A673 (cell line): ENCODE measurements at regions not wholly inside any gene's neighbourhood (a gene's known extent, or its start where the extent isn't known, plus 50 kb on each side); places are given as distances from the start of the nearest gene placed in this dataset.

Experiments used
- EZH2 ChIP-seq: fragments of 200-600 bp; sonication (generic); IDR thresholded peaks from 2 replicates; pipeline ENCODE4 v1.6.1; 2017; ENCODE audit warnings: borderline replicate concordance, low read depth, mild to moderate bottlenecking, mixed read lengths, antibody characterized with exemption, low read length; ENCODE audit not compliant: poor library complexity, severe bottlenecking
- TF ChIP-seq, protein P1 (sequence below): fragments of 300-800, 200-600 bp; sonication (generic); conservative IDR thresholded peaks from 2 replicates; pipeline ENCODE4 v1.5.1; 2017; ENCODE audit warnings: low read depth, mild to moderate bottlenecking, antibody characterized with exemption, low read length, moderate library complexity, mixed read lengths

DNA sequence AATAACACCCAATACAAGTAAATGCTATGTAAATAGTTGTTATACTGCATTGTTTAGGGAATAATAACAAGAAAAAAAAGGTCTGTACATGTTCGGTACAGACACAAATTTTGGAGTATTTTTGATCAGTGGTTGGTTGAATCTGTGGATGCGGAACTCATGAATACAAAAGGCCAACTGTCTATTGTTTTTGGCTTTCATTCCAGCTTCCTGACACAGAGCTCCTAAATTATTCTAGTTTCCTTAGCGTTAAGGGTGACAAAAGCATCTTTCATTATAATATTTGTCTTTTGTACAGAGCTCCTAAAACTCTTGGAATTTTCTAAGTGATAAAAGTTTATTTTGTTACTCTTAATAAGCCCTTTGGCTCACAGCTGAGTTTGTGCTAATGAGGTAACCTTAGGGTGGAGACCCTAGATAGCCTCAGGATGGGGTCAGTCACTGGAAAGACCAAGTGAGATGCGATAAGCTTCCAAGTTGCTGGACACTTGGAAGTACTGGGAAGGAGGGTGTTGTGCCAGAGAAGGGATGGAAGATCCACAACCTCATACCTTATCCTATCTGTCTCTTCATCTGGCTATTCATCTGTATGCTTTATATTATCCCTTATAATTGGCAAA is 57.4 kb upstream of the PRRC2C start:
- TF ChIP-seq, protein P1, sequence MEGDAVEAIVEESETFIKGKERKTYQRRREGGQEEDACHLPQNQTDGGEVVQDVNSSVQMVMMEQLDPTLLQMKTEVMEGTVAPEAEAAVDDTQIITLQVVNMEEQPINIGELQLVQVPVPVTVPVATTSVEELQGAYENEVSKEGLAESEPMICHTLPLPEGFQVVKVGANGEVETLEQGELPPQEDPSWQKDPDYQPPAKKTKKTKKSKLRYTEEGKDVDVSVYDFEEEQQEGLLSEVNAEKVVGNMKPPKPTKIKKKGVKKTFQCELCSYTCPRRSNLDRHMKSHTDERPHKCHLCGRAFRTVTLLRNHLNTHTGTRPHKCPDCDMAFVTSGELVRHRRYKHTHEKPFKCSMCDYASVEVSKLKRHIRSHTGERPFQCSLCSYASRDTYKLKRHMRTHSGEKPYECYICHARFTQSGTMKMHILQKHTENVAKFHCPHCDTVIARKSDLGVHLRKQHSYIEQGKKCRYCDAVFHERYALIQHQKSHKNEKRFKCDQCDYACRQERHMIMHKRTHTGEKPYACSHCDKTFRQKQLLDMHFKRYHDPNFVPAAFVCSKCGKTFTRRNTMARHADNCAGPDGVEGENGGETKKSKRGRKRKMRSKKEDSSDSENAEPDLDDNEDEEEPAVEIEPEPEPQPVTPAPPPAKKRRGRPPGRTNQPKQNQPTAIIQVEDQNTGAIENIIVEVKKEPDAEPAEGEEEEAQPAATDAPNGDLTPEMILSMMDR: no peak
- TF ChIP-seq EZH2: no peak
